Urothelium cell line (cell line): ENCODE measurements at regions not wholly inside any gene's neighbourhood (a gene's known extent, or its start where the extent isn't known, plus 50 kb on each side); places are given as distances from the start of the nearest gene placed in this dataset.
"Not testable (repeated sequence)": the region's sequence is repeated elsewhere in the genome, so short reads cannot be mapped to it uniquely, and the experiment has no call there.

Experiments
- DNase-seq: peaks from one replicate; pipeline ENCODE4 v3.0.0; 2011; ENCODE audit warnings: low spot score, mixed read lengths
- FAIRE-seq: peaks from 2 replicates; lab custom pipeline; 2011; peaks lifted over from hg19 to GRCh38; lab: Jason Lieb, UNC

GRCh38 chr10:9898633-9899395 is 1118.9 kb upstream of the CELF2 start:
- no peak for DNase-seq
- FAIRE-seq: no peak

GRCh38 chr10:9900751-9901150 is 1116.9 kb upstream of the CELF2 start:
- DNase-seq: no peak
- no peak for FAIRE-seq

GRCh38 chr10:9901971-9902370 is 1115.7 kb upstream of the CELF2 start:
- FAIRE-seq: no peak
- no peak for DNase-seq

GRCh38 chr10:9910446-9910845 is 1107.2 kb upstream of the CELF2 start:
- no peak for DNase-seq
- no peak for FAIRE-seq

- FAIRE-seq (no peak), DNase-seq (no peak)
Measured at GRCh38 chr10:9911488-9911887, 1106.2 kb upstream of the CELF2 start.

- FAIRE-seq (no peak), DNase-seq (no peak)
Measured at GRCh38 chr10:9913876-9914514, 1103.7 kb upstream of the CELF2 start.

- no peak for FAIRE-seq
- no peak for DNase-seq
Measured at GRCh38 chr10:9921544-9921943, 1096.1 kb upstream of the CELF2 start.

GRCh38 chr10:9922126-9922870 is 1095.4 kb upstream of the CELF2 start:
- FAIRE-seq: no peak
- DNase-seq: no peak

- FAIRE-seq: no peak
- no peak for DNase-seq
Measured at GRCh38 chr10:9926003-9926402, 1091.7 kb upstream of the CELF2 start.

GRCh38 chr10:9926881-9927280 is 1090.8 kb upstream of the CELF2 start:
- DNase-seq: no peak
- no peak for FAIRE-seq

GRCh38 chr10:9939716-9940115 is 1078.0 kb upstream of the CELF2 start:
- FAIRE-seq: no peak
- DNase-seq: no peak

GRCh38 chr10:9944690-9945089 is 1073.0 kb upstream of the CELF2 start:
- FAIRE-seq (no peak), DNase-seq (no peak)

GRCh38 chr10:9950070-9950469 is 1067.6 kb upstream of the CELF2 start:
- no peak for FAIRE-seq
- no peak for DNase-seq

- FAIRE-seq: no peak
- DNase-seq: no peak
Measured at GRCh38 chr10:9951481-9952257, 1066.0 kb upstream of the CELF2 start.

GRCh38 chr10:9957351-9957750 is 1060.3 kb upstream of the CELF2 start:
- DNase-seq (no peak), FAIRE-seq (no peak)

GRCh38 chr10:9957876-9958275 is 1059.8 kb upstream of the CELF2 start:
- not testable (repeated sequence) for DNase-seq, FAIRE-seq

GRCh38 chr10:9965341-9965740 is 1052.3 kb upstream of the CELF2 start:
- DNase-seq (no peak), FAIRE-seq (no peak)

- no peak for FAIRE-seq
- DNase-seq: no peak
Measured at GRCh38 chr10:9986786-9987185, 1030.9 kb upstream of the CELF2 start.

GRCh38 chr10:9987197-9987596 is 1030.5 kb upstream of the CELF2 start:
- no peak for FAIRE-seq

GRCh38 chr10:9992661-9993060 is 1025.0 kb upstream of the CELF2 start:
- no peak for FAIRE-seq
- DNase-seq: no peak

More at GRCh38 chr10:9987197-9987596, 1030.5 kb upstream of the CELF2 start:
- DNase-seq: no peak

GRCh38 chr10:9994131-9994530 is 1023.5 kb upstream of the CELF2 start:
- FAIRE-seq: no peak

More at GRCh38 chr10:9994131-9994530, 1023.5 kb upstream of the CELF2 start:
- DNase-seq: no peak
